ENCODE measurements at regions not wholly inside any gene's neighbourhood (a gene's known extent, or its start where the extent isn't known, plus 50 kb on each side); places are given as distances from the start of the nearest gene placed in this dataset.

- ATAC-seq (no peak), DNase-seq (no peak)
- H3K9me3 ChIP-seq (ENCODE audit: control insufficient read depth, low read length, poor library complexity, severe bottlenecking), result no peaks in the 10 kb centered on the region
- no peaks in the 10 kb centered on the region for H3K4me1 Mint-ChIP-seq
- H3K27ac Mint-ChIP-seq, result no peak overlapping the region
- peaks cover 46% of the 10 kb centered on the region for H3K27me3 Mint-ChIP-seq
- H3K36me3 Mint-ChIP-seq (ENCODE audit: low read depth), result no peaks in the 10 kb centered on the region
- H3K4me3 Mint-ChIP-seq, result no peak overlapping the region
Observed at GRCh38 chr14:44814196-44814595, 147.6 kb downstream of the KLHL28 start.

DNA sequence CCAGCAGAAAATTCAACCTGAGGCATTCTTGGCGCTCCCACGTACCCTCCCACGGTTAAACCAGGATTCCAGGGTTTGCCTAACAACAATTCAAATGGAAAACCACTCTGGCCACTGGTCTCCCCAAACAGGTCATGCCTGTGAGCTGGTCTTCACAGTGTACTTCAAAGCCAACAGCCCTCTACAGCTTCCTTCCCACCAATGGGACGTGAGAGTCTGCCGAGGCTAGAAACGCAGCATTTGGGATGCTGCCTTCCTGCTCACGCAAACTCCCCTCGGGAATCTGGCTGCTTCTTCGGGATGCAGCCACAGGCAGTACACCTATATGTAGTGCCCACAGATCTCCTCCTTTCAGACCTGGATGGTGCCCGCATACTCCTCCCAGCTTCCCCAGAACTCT lies 149.1 kb downstream of the KLHL28 start:
- no peak overlapping the region for H3K27ac Mint-ChIP-seq
- ATAC-seq, result no peak

GRCh38 chr14:44804391-44804790 lies 157.4 kb downstream of the KLHL28 start:
- no peaks in the 10 kb centered on the region for H3K9me3 ChIP-seq (ENCODE audit: control insufficient read depth, low read length, poor library complexity, severe bottlenecking)
- Mint-ChIP-seq H3K36me3 (ENCODE audit: low read depth) (peaks cover 3% of the 10 kb centered on the region), H3K4me3 (no peak overlapping the region), H3K4me1 (peaks cover 2% of the 10 kb centered on the region), H3K27ac (peak overlapping the region; percentile 66), H3K27me3 (peaks cover 31% of the 10 kb centered on the region)
- no peak for DNase-seq
- ATAC-seq, result no peak

More for the DNA sequence above, 149.1 kb downstream of the KLHL28 start:
- H3K9me3 ChIP-seq (ENCODE audit: control insufficient read depth, low read length, poor library complexity, severe bottlenecking), result no peaks in the 10 kb centered on the region
- Mint-ChIP-seq H3K4me3 (no peak overlapping the region), H3K27me3 (peaks cover 45% of the 10 kb centered on the region), H3K4me1 (no peaks in the 10 kb centered on the region), H3K36me3 (ENCODE audit: low read depth) (no peaks in the 10 kb centered on the region)
- no peak for DNase-seq

DNA sequence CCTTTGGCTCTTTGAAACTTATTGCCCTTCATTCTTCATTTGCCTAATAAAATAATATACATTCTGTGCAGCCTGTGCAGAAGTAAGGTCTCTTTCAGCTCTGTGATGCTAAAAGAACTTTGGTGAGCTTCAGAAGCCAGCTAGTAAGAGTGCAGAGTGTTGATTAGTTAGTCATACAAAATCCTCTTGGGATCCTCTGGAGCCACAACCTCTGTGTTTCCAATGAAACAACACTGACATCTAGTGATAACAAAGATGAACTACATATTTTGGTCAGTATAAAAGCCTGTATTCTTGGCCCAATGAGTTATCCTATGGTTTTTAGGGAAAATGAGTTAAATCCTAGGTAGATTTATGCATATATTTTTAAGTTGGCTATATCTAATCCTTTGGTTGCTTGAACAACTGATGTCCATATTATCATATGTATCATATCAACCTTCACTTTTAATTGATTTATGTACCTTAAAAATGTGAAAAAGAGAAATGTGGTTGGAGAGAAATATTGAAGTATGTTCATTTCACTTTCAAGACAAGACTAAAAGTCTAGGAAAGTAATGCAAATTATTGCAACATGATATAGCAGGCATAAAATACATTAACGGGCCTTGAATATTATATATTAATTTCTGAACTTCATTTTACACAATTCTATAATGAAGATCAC lies 158.4 kb downstream of the KLHL28 start:
- no peak overlapping the region for H3K4me3 Mint-ChIP-seq
- H3K9me3 ChIP-seq (ENCODE audit: control insufficient read depth, low read length, poor library complexity, severe bottlenecking), result no peaks in the 10 kb centered on the region
- no peak for DNase-seq
- H3K36me3 Mint-ChIP-seq (ENCODE audit: low read depth), result peaks cover 3% of the 10 kb centered on the region
- peak; percentile 42 for ATAC-seq
- peaks cover 31% of the 10 kb centered on the region for H3K27me3 Mint-ChIP-seq
- no peak overlapping the region for H3K27ac Mint-ChIP-seq
- peaks cover 2% of the 10 kb centered on the region for H3K4me1 Mint-ChIP-seq

- Mint-ChIP-seq H3K27me3 (peaks cover 12% of the 10 kb centered on the region), H3K36me3 (ENCODE audit: low read depth) (no peaks in the 10 kb centered on the region), H3K4me1 (no peaks in the 10 kb centered on the region), H3K4me3 (no peak overlapping the region), H3K27ac (no peak overlapping the region)
- ATAC-seq, result no peak
- no peak for DNase-seq
- no peaks in the 10 kb centered on the region for H3K9me3 ChIP-seq (ENCODE audit: control insufficient read depth, low read length, poor library complexity, severe bottlenecking)
Observed at GRCh38 chr14:44798386-44799242, 163.1 kb downstream of the KLHL28 start.

DNA sequence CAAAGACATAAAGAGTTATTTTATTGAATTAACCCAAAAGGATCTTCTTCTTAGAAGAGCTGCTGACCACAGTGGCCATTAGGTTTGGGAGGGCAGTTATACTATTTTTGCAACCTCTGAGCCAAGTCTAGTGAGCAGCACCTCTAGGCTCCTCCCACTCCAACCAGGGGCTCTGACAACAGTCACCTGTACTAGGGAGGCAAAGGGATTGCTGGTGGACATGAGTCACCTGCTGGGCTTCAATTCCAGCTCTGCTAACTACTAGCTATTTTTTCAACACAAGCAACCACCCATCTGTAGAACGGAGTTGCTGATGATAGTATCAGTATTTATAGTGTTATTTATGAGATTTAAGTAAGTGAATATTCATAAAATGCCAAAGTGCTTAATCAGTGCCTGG lies 166.0 kb downstream of the KLHL28 start:
- H3K36me3 Mint-ChIP-seq (ENCODE audit: low read depth), result no peaks in the 10 kb centered on the region
- peaks cover 18% of the 10 kb centered on the region for H3K27me3 Mint-ChIP-seq
- H3K4me1 Mint-ChIP-seq, result no peaks in the 10 kb centered on the region
- no peaks in the 10 kb centered on the region for H3K9me3 ChIP-seq (ENCODE audit: control insufficient read depth, low read length, poor library complexity, severe bottlenecking)
- H3K4me3 Mint-ChIP-seq, result no peak overlapping the region
- ATAC-seq (no peak), DNase-seq (no peak)
- H3K27ac Mint-ChIP-seq, result no peak overlapping the region

- Mint-ChIP-seq H3K36me3 (ENCODE audit: low read depth) (no peaks in the 10 kb centered on the region), H3K4me1 (no peaks in the 10 kb centered on the region), H3K27me3 (peaks cover 14% of the 10 kb centered on the region), H3K4me3 (no peak overlapping the region), H3K27ac (no peak overlapping the region)
- DNase-seq (no peak), ATAC-seq (no peak)
- H3K9me3 ChIP-seq (ENCODE audit: control insufficient read depth, low read length, poor library complexity, severe bottlenecking), result no peaks in the 10 kb centered on the region
Observed at GRCh38 chr14:44791730-44792129, 170.0 kb downstream of the KLHL28 start.

DNA sequence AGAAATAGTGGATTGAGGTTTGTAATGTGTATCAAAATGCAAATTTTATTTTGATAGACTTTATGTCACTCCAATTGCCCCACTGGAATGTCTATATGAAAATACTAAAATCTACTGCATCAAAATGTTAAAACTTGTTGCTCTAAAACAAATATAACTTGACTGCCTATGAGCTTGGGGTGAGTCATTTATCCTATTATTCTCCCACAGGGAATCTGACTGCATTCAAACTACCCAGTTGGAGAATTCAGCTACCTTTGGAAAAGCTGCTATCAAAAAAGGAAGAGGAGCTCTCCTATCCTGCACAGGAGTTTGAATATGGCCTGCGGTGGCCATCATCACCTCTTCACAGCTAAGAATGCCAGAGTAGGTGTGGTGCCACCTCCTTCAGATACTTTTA lies 173.1 kb downstream of the KLHL28 start:
- H3K27me3 Mint-ChIP-seq, result peaks cover 27% of the 10 kb centered on the region

GRCh38 chr14:44785096-44785495 lies 176.7 kb downstream of the KLHL28 start:
- Mint-ChIP-seq H3K27ac (no peak overlapping the region), H3K27me3 (peaks cover 37% of the 10 kb centered on the region), H3K36me3 (ENCODE audit: low read depth) (no peaks in the 10 kb centered on the region), H3K4me1 (no peaks in the 10 kb centered on the region), H3K4me3 (no peak overlapping the region)
- no peaks in the 10 kb centered on the region for H3K9me3 ChIP-seq (ENCODE audit: control insufficient read depth, low read length, poor library complexity, severe bottlenecking)
- no peak for DNase-seq
- no peak for ATAC-seq

More for the DNA sequence above, 173.1 kb downstream of the KLHL28 start:
- no peak overlapping the region for H3K27ac Mint-ChIP-seq
- DNase-seq (no peak), ATAC-seq (no peak)
- no peaks in the 10 kb centered on the region for H3K9me3 ChIP-seq (ENCODE audit: control insufficient read depth, low read length, poor library complexity, severe bottlenecking)
- H3K4me1 Mint-ChIP-seq, result no peaks in the 10 kb centered on the region
- H3K36me3 Mint-ChIP-seq (ENCODE audit: low read depth), result no peaks in the 10 kb centered on the region
- no peak overlapping the region for H3K4me3 Mint-ChIP-seq

GRCh38 chr14:44783901-44784300 lies 177.8 kb downstream of the KLHL28 start:
- Mint-ChIP-seq H3K27me3 (peaks cover 37% of the 10 kb centered on the region), H3K4me1 (no peaks in the 10 kb centered on the region), H3K36me3 (ENCODE audit: low read depth) (no peaks in the 10 kb centered on the region), H3K27ac (no peak overlapping the region), H3K4me3 (no peak overlapping the region)
- DNase-seq (no peak), ATAC-seq (no peak)
- H3K9me3 ChIP-seq (ENCODE audit: control insufficient read depth, low read length, poor library complexity, severe bottlenecking), result no peaks in the 10 kb centered on the region

- no peak for DNase-seq
- ATAC-seq, result no peak
- H3K9me3 ChIP-seq (ENCODE audit: control insufficient read depth, low read length, poor library complexity, severe bottlenecking), result no peaks in the 10 kb centered on the region
- peaks cover 37% of the 10 kb centered on the region for H3K27me3 Mint-ChIP-seq
- no peaks in the 10 kb centered on the region for H3K4me1 Mint-ChIP-seq
- H3K27ac Mint-ChIP-seq, result no peak overlapping the region
- H3K4me3 Mint-ChIP-seq, result no peak overlapping the region
- H3K36me3 Mint-ChIP-seq (ENCODE audit: low read depth), result no peaks in the 10 kb centered on the region
Observed at GRCh38 chr14:44782775-44783238, 178.9 kb downstream of the KLHL28 start.

- ATAC-seq (no peak), DNase-seq (no peak)
- H3K4me1 Mint-ChIP-seq, result no peaks in the 10 kb centered on the region
- H3K36me3 Mint-ChIP-seq (ENCODE audit: low read depth), result no peaks in the 10 kb centered on the region
- no peaks in the 10 kb centered on the region for H3K9me3 ChIP-seq (ENCODE audit: control insufficient read depth, low read length, poor library complexity, severe bottlenecking)
- H3K27me3 Mint-ChIP-seq, result peaks cover 31% of the 10 kb centered on the region
- no peak overlapping the region for H3K27ac Mint-ChIP-seq
- H3K4me3 Mint-ChIP-seq, result no peak overlapping the region
Observed at GRCh38 chr14:44780989-44781388, 180.8 kb downstream of the KLHL28 start.

- no peak for DNase-seq
- H3K27me3 Mint-ChIP-seq, result peaks cover 26% of the 10 kb centered on the region
- H3K9me3 ChIP-seq (ENCODE audit: control insufficient read depth, low read length, poor library complexity, severe bottlenecking), result no peaks in the 10 kb centered on the region
- no peaks in the 10 kb centered on the region for H3K4me1 Mint-ChIP-seq
- H3K27ac Mint-ChIP-seq, result no peak overlapping the region
- H3K36me3 Mint-ChIP-seq (ENCODE audit: low read depth), result no peaks in the 10 kb centered on the region
- no peak overlapping the region for H3K4me3 Mint-ChIP-seq
- ATAC-seq, result no peak
Observed at GRCh38 chr14:44778604-44779003, 183.1 kb downstream of the KLHL28 start.
